OCI-LY3 (cell line): ENCODE measurements at regions not wholly inside any gene's neighbourhood (a gene's known extent, or its start where the extent isn't known, plus 50 kb on each side); places are given as distances from the start of the nearest gene placed in this dataset.

Experiments used
- CTCF ChIP-seq: fragments of 200-600, 300-600 bp; sonication (generic); IDR thresholded peaks from 2 replicates; pipeline ENCODE4 v1.5.1; 2014; ENCODE audit warnings: antibody characterized with exemption, low read length, low read depth
- EZH2phosphoT487 ChIP-seq: fragments of 200-600 bp; shearing (Covaris generic); IDR thresholded peaks from 2 replicates; pipeline ENCODE4 v1.6.1; 2018; ENCODE audit warnings: antibody characterized with exemption, mixed run types, low read depth

GRCh38 chr15:69568173-69569009 lies 115.8 kb downstream of the RPLP1 start:
- no peak for TF ChIP-seq CTCF
- TF ChIP-seq EZH2phosphoT487: no peak
